H1 (cell line): ENCODE measurements at regions not wholly inside any gene's neighbourhood (a gene's known extent, or its start where the extent isn't known, plus 50 kb on each side); places are given as distances from the start of the nearest gene placed in this dataset.

Source experiments
- CHD2 ChIP-seq: IDR thresholded peaks from 2 replicates; pipeline ENCODE4 v1.6.1; 2012; ENCODE audit warnings: low read length, improper control_type of control experiment
- RBBP5 ChIP-seq: IDR thresholded peaks from 2 replicates; pipeline ENCODE4 v1.7.1; 2012; ENCODE audit warnings: low read depth, mild to moderate bottlenecking, inconsistent platforms, low read length, moderate library complexity, borderline replicate concordance
- YY1 ChIP-seq: IDR thresholded peaks from 2 replicates; pipeline ENCODE4 v1.6.1; 2011; ENCODE audit warnings: low read depth, mild to moderate bottlenecking, low read length

DNA sequence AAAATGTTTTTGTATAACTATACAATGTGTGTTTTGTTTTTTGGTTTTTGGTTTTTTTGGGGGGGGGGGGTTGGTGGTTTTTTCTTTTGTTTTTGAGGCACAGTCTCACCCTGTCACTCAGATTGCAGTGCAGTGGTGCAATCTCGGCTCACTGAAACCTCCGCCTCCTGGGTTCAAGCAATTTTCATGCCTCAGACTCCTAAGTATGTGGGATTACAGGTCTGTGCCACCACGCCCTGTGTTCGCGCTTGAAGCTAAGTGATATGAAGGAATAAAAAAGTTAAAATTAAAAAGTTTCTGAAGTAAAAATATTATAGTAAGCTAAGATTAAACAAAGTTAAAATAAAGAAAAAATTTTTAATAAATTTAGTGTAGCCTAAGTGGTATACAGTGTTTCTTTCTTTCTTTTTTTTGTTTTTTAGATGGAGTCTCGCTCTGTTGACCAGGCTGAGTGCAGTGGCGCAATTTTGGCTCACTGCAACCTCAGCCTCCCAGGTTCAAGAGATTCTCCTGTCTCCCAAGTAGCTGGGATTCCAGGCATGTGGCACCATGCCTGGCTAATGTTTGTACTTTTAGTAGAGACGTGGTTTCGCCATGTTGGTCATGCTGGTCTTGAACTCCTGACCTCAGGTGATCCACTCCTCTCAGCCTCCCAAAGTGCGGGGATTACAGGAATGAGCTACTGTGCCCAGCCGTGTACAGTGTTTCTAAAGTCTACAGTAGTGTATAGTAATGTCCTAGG is 53.9 kb upstream of the TEX55 start (continued):
- TF ChIP-seq RBBP5 (no peak), CHD2 (no peak), YY1 (no peak)
